ENCODE measurements at regions not wholly inside any gene's neighbourhood (a gene's known extent, or its start where the extent isn't known, plus 50 kb on each side); places are given as distances from the start of the nearest gene placed in this dataset.

DNA sequence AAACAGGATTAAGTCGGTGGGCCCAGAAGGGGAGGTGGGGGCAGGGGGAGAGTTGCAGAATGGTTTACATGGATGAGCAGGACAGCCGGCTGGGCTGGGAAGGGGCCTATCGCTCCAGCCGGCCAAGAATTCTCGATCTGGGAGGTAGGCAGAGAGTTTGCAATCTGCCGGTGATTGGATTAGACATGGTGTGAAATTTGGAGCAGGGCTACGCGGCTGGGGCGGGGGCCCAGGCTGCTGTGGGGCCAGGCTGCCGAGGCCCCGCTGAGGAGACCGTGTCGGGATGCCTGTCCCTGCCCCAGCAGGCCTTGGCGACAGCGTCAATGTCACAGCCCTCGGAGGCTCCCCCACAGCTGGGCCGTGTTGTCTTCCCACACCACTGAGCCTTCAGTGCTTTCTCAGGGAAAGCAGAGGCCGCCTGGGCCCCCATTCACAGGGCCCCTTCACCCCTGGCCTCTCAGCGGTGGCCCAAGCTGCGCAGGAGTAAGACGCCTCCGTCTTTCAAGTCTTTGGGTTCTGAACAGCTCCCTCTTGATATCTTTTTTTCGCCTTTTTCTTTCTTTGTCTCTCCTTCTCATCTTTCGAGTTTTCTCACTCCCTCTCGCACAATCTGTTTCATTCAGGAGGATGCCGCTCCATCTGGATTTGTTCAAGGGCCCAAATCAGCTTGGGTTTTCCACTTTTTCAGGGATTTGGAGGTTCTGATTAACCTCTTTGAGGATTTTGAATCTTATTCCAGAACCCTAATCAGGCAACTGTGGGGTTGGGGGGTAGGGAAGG lies 117.5 kb upstream of the PARP11 start:
- Histone ChIP-seq H3K9me3 (replicated peaks; ENCODE audit: control insufficient read depth, insufficient read depth, low read length) (no peaks in the 10 kb centered on the region), H3K27me3 (ENCODE audit: control insufficient read depth in 2 of 2, insufficient read depth in 2 of 2, low read length in 2 of 2) (peaks cover 0 to 3% of the 10 kb centered on the region in 2 experiments), H2AFZ (ENCODE audit: low read depth, low read length) (no peak overlapping the region), H3K4me3 (replicated peaks in 1 of 3; ENCODE audit: insufficient read depth in 1 of 3, low read depth in 1 of 3, low read length in 3 of 3) (no peak overlapping the region), H3K4me2 (ENCODE audit: insufficient read depth, low read length) (no peak overlapping the region), H3K9ac (replicated peaks; ENCODE audit: extremely low read depth, insufficient read depth, low read length) (no peak overlapping the region), H3K4me1 (ENCODE audit: control insufficient read depth, extremely low read depth, insufficient read depth, low read length) (no peaks in the 10 kb centered on the region), H3K27ac (ENCODE audit: insufficient read depth, low read depth, low read length) (no peak overlapping the region), H4K20me1 (replicated peaks; ENCODE audit: control insufficient read depth, extremely low read depth, insufficient read depth, low read length) (no peaks in the 10 kb centered on the region), H3K79me2 (ENCODE audit: control insufficient read depth, insufficient read depth, low read length) (no peaks in the 10 kb centered on the region), H3K9me1 (replicated peaks; ENCODE audit: control insufficient read depth, extremely low read depth, insufficient read depth, low read length) (no peaks in the 10 kb centered on the region), H3K36me3 (ENCODE audit: control insufficient read depth in 2 of 2, extremely low read depth in 1 of 2, insufficient read depth in 2 of 2, low read length in 2 of 2) (no peaks in the 10 kb centered on the region)
- CTCF ChIA-PET, result interaction anchor here (1.0 to 13.7 kb wide), 4 partner anchors 10 to 286 kb away, joined by 3 to 231 read pairs (median 10); no protein-coding TSS in a partner anchor
- DNase-seq (ENCODE audit: low read depth, low spot score) (no peak), FAIRE-seq (no peak)
- TF ChIP-seq MYC (IDR thresholded peaks at IDR 0.05; ENCODE audit: low read depth, low read length) (no peak), EZH2 (IDR thresholded peaks at IDR 0.05; ENCODE audit: borderline replicate concordance, low read depth, low read length, severe bottlenecking) (no peak), FOS (IDR thresholded peaks at IDR 0.05; ENCODE audit: borderline replicate concordance, insufficient read depth, low read length) (no peak), JUN (IDR thresholded peaks at IDR 0.05; ENCODE audit: borderline replicate concordance, insufficient read depth, insufficient read length, low read depth) (no peak), POLR2AphosphoS5 (IDR thresholded peaks at IDR 0.05; ENCODE audit: insufficient read depth, low read depth, low read length) (no peak), GATA2 (IDR thresholded peaks at IDR 0.05; ENCODE audit: insufficient read depth, insufficient read length, low read depth, low read length) (no peak)
- TF ChIP-seq, protein P1, sequence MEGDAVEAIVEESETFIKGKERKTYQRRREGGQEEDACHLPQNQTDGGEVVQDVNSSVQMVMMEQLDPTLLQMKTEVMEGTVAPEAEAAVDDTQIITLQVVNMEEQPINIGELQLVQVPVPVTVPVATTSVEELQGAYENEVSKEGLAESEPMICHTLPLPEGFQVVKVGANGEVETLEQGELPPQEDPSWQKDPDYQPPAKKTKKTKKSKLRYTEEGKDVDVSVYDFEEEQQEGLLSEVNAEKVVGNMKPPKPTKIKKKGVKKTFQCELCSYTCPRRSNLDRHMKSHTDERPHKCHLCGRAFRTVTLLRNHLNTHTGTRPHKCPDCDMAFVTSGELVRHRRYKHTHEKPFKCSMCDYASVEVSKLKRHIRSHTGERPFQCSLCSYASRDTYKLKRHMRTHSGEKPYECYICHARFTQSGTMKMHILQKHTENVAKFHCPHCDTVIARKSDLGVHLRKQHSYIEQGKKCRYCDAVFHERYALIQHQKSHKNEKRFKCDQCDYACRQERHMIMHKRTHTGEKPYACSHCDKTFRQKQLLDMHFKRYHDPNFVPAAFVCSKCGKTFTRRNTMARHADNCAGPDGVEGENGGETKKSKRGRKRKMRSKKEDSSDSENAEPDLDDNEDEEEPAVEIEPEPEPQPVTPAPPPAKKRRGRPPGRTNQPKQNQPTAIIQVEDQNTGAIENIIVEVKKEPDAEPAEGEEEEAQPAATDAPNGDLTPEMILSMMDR (IDR thresholded peaks at IDR 0.05; ENCODE audit: extremely low read depth in 1 of 2, insufficient read depth in 1 of 2, low read depth in 1 of 2, low read length in 2 of 2), result no peak
- BruUV-seq (replicated peaks), result no TSS peak
- intact Hi-C loops (cut with micrococcal nuclease) (no loop called here), dilution Hi-C loops (cut with MboI; ENCODE audit: extremely low pct_ligation_motif_present, low sequenced_read_pairs) (no loop called here)
- POLR2A ChIA-PET, result no interaction called here

Measured in endothelial cell of umbilical vein (primary cell).